ENCODE measurements at regions not wholly inside any gene's neighbourhood (a gene's known extent, or its start where the extent isn't known, plus 50 kb on each side); places are given as distances from the start of the nearest gene placed in this dataset.

GRCh38 chr6:98292810-98293209 lies 541.6 kb upstream of the POU3F2 start:
- no peak for TF ChIP-seq CTCF (IDR thresholded peaks at IDR 0.05)
- TF ChIP-seq POLR2A (IDR thresholded peaks at IDR 0.05) = no peak

Data from testis (tissue), 2 donors.